ENCODE measurements at regions not wholly inside any gene's neighbourhood (a gene's known extent, or its start where the extent isn't known, plus 50 kb on each side); places are given as distances from the start of the nearest gene placed in this dataset.

DNA sequence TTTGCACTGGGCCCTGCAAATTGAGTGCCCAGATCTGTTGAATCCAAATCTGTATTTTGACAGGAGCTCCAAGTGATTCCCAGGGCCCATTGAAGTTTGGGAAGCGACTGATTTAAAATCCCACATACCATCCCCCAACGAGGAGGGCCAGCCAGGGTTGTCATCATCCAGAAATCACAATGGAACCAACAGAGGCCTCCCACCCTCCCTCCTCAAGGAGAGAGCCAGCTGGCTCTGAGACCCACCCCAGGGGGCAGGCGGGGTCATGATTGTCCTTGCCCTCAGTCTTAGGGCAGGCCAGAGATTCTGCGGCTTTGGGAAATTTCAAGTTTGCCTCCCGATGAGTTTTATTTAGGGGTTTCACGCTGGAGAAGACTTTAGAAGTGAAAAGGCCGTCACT lies 358.2 kb downstream of the MN1 start:
- Histone ChIP-seq H4K5ac (ENCODE audit: low read length) (no peak overlapping the region), H3K4me3 (ENCODE audit: low read length) (no peak overlapping the region), H3K4me1 (ENCODE audit: control insufficient read depth, low read depth, low read length) (no peaks in the 10 kb centered on the region), H2AK5ac (ENCODE audit: low read length) (no peak overlapping the region), H4K8ac (ENCODE audit: low read depth, low read length) (no peak overlapping the region), H3K4ac (ENCODE audit: low read depth, low read length) (no peak overlapping the region), H3K27me3 (ENCODE audit: insufficient read depth, low read length, poor library complexity) (no peaks in the 10 kb centered on the region), H2BK15ac (replicated peaks; ENCODE audit: low read depth) (no peak overlapping the region), H3K18ac (ENCODE audit: low read length) (no peak overlapping the region), H3K4me2 (ENCODE audit: low read length) (no peak overlapping the region), H2BK5ac (ENCODE audit: low read length) (no peak overlapping the region), H3K9ac (ENCODE audit: low read length) (no peak overlapping the region), H3K27ac (ENCODE audit: low read depth, low read length) (no peak overlapping the region), H3K23ac (ENCODE audit: low read length) (no peak overlapping the region), H3K56ac (ENCODE audit: low read length) (no peak overlapping the region), H3K79me1 (ENCODE audit: low read length) (no peaks in the 10 kb centered on the region), H3K79me2 (ENCODE audit: control insufficient read depth, insufficient read depth, low read length) (no peaks in the 10 kb centered on the region), H3K36me3 (ENCODE audit: control insufficient read depth, insufficient read depth, low read length) (no peaks in the 10 kb centered on the region), H2BK120ac (ENCODE audit: low read depth, low read length) (no peak overlapping the region)
- no CpG with 5 or more reads among the region's 7 CpGs for WGBS (ENCODE audit: extremely low coverage, insufficient coverage, low lambda C conversion rate)
- DNase-seq = peak; percentile 24

DNA sequence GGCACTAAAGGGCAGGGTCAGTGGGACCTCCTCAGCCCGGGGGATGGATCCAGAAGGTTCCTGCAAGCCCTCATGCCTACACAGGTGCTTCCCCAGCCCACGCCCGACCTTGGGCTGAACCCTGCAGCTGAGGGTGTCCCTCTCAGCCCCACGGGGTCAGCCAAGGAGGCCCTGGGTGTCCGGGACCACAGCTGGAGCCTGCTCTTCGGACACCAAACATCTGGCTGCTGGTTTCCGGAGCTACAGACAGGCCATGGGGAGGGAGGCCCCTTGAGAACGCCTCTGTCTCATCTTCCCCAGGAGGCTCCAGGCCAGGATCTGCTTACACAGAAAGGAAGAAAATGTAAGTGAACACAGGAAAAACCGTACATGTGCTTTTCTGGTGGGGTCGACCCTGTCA lies 355.7 kb downstream of the MN1 start:
- Histone ChIP-seq H4K8ac (ENCODE audit: low read depth, low read length) (no peak overlapping the region), H3K4me3 (ENCODE audit: low read length) (no peak overlapping the region), H3K23ac (ENCODE audit: low read length) (no peak overlapping the region), H3K9ac (ENCODE audit: low read length) (no peak overlapping the region), H3K36me3 (ENCODE audit: control insufficient read depth, insufficient read depth, low read length) (no peaks in the 10 kb centered on the region), H2BK120ac (ENCODE audit: low read depth, low read length) (no peak overlapping the region), H3K18ac (ENCODE audit: low read length) (no peak overlapping the region), H2AK5ac (ENCODE audit: low read length) (no peak overlapping the region), H3K4ac (ENCODE audit: low read depth, low read length) (no peak overlapping the region), H3K79me2 (ENCODE audit: control insufficient read depth, insufficient read depth, low read length) (no peaks in the 10 kb centered on the region), H3K27me3 (ENCODE audit: insufficient read depth, low read length, poor library complexity) (no peaks in the 10 kb centered on the region), H4K5ac (ENCODE audit: low read length) (no peak overlapping the region), H3K27ac (ENCODE audit: low read depth, low read length) (no peak overlapping the region), H2BK5ac (ENCODE audit: low read length) (no peak overlapping the region), H3K4me1 (ENCODE audit: control insufficient read depth, low read depth, low read length) (no peaks in the 10 kb centered on the region), H3K56ac (ENCODE audit: low read length) (no peak overlapping the region), H3K4me2 (ENCODE audit: low read length) (no peak overlapping the region), H2BK15ac (replicated peaks; ENCODE audit: low read depth) (no peak overlapping the region), H3K79me1 (ENCODE audit: low read length) (no peaks in the 10 kb centered on the region)
- no CpG with 5 or more reads among the region's 10 CpGs for WGBS (ENCODE audit: extremely low coverage, insufficient coverage, low lambda C conversion rate)
- no peak for DNase-seq

DNA sequence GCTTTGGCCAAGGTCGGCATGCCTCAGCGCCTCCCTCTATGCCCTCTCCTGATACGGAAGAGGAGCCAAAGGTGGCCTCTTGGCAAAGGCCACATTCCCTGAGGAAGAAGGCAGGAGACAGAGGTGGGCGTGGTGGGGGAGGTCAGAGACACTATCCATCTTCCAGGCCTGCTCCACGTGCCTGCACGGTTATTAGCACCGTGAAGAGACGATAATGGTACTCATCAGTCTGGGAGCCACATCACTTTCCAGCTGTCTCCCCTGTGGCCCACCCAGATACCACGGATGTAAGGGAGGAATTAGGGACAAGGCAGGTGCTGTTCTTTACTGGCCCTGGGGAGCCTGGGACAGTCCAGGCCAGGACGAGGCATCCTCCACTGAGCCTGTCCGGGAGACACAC lies 354.3 kb downstream of the MN1 start:
- no peak overlapping the region for H3K4me2 ChIP-seq (ENCODE audit: low read length)
- H3K27ac ChIP-seq (ENCODE audit: low read depth, low read length) = no peak overlapping the region
- H4K5ac ChIP-seq (ENCODE audit: low read length) = no peak overlapping the region
- no peak overlapping the region for H2BK120ac ChIP-seq (ENCODE audit: low read depth, low read length)
- H2BK15ac ChIP-seq (replicated peaks; ENCODE audit: low read depth) = no peak overlapping the region
- no peak overlapping the region for H3K4ac ChIP-seq (ENCODE audit: low read depth, low read length)
- H2AK5ac ChIP-seq (ENCODE audit: low read length) = no peak overlapping the region
- no peaks in the 10 kb centered on the region for H3K4me1 ChIP-seq (ENCODE audit: control insufficient read depth, low read depth, low read length)
- no peak overlapping the region for H4K8ac ChIP-seq (ENCODE audit: low read depth, low read length)
- H3K56ac ChIP-seq (ENCODE audit: low read length) = no peak overlapping the region
- H3K23ac ChIP-seq (ENCODE audit: low read length) = no peak overlapping the region
- H3K27me3 ChIP-seq (ENCODE audit: insufficient read depth, low read length, poor library complexity) = no peaks in the 10 kb centered on the region
- no CpG with 5 or more reads among the region's 11 CpGs for WGBS (ENCODE audit: extremely low coverage, insufficient coverage, low lambda C conversion rate)
- DNase-seq = no peak
- no peak overlapping the region for H2BK5ac ChIP-seq (ENCODE audit: low read length)
- H3K18ac ChIP-seq (ENCODE audit: low read length) = no peak overlapping the region
- no peak overlapping the region for H3K9ac ChIP-seq (ENCODE audit: low read length)
- no peaks in the 10 kb centered on the region for H3K79me2 ChIP-seq (ENCODE audit: control insufficient read depth, insufficient read depth, low read length)
- no peak overlapping the region for H3K4me3 ChIP-seq (ENCODE audit: low read length)
- no peaks in the 10 kb centered on the region for H3K36me3 ChIP-seq (ENCODE audit: control insufficient read depth, insufficient read depth, low read length)
- no peaks in the 10 kb centered on the region for H3K79me1 ChIP-seq (ENCODE audit: low read length)

GRCh38 chr22:27450448-27450847 lies 351.1 kb downstream of the MN1 start:
- no peaks in the 10 kb centered on the region for H3K79me1 ChIP-seq (ENCODE audit: low read length)
- H3K27ac ChIP-seq (ENCODE audit: low read depth, low read length) = no peak overlapping the region
- no peak overlapping the region for H3K56ac ChIP-seq (ENCODE audit: low read length)
- no peak overlapping the region for H2AK5ac ChIP-seq (ENCODE audit: low read length)
- no peak overlapping the region for H3K4me2 ChIP-seq (ENCODE audit: low read length)
- no peak for DNase-seq
- H3K4me3 ChIP-seq (ENCODE audit: low read length) = no peak overlapping the region
- H3K9ac ChIP-seq (ENCODE audit: low read length) = no peak overlapping the region
- no peaks in the 10 kb centered on the region for H3K36me3 ChIP-seq (ENCODE audit: control insufficient read depth, insufficient read depth, low read length)
- H3K18ac ChIP-seq (ENCODE audit: low read length) = no peak overlapping the region
- H4K8ac ChIP-seq (ENCODE audit: low read depth, low read length) = no peak overlapping the region
- no peak overlapping the region for H3K4ac ChIP-seq (ENCODE audit: low read depth, low read length)
- no peak overlapping the region for H2BK15ac ChIP-seq (replicated peaks; ENCODE audit: low read depth)
- no peak overlapping the region for H2BK5ac ChIP-seq (ENCODE audit: low read length)
- no peaks in the 10 kb centered on the region for H3K27me3 ChIP-seq (ENCODE audit: insufficient read depth, low read length, poor library complexity)
- no peak overlapping the region for H3K23ac ChIP-seq (ENCODE audit: low read length)
- H2BK120ac ChIP-seq (ENCODE audit: low read depth, low read length) = no peak overlapping the region
- peaks cover 18% of the 10 kb centered on the region for H3K4me1 ChIP-seq (ENCODE audit: control insufficient read depth, low read depth, low read length)
- no peak overlapping the region for H4K5ac ChIP-seq (ENCODE audit: low read length)
- no peaks in the 10 kb centered on the region for H3K79me2 ChIP-seq (ENCODE audit: control insufficient read depth, insufficient read depth, low read length)

DNA sequence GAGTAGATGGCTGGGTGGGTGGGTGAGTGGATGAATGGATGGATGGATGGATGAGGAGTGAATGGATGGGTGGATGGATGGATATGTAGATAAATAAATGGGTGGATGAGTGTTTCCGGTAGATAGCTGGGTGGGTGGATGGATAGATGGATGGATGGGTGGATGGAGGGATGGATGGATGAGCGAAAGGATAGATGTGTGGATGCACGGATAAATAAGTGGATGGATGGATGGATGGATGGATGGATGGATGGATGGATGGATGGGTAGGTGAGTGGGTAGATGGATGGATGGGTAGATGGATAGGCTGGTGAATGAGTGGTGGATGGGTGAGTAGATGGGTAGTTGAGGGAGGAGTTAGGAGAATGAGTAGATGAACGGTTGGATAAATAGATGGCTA lies 349.3 kb downstream of the MN1 start:
- H2BK15ac ChIP-seq (replicated peaks; ENCODE audit: low read depth) = no peak overlapping the region
- no peaks in the 10 kb centered on the region for H3K36me3 ChIP-seq (ENCODE audit: control insufficient read depth, insufficient read depth, low read length)
- no peaks in the 10 kb centered on the region for H3K27me3 ChIP-seq (ENCODE audit: insufficient read depth, low read length, poor library complexity)

GRCh38 chr22:27452922-27453321 lies 348.6 kb downstream of the MN1 start:
- H4K5ac ChIP-seq (ENCODE audit: low read length) = no peak overlapping the region
- H3K23ac ChIP-seq (ENCODE audit: low read length) = no peak overlapping the region
- H3K79me1 ChIP-seq (ENCODE audit: low read length) = no peaks in the 10 kb centered on the region
- no peak overlapping the region for H2BK120ac ChIP-seq (ENCODE audit: low read depth, low read length)
- H3K4me3 ChIP-seq (ENCODE audit: low read length) = no peak overlapping the region
- H3K4me2 ChIP-seq (ENCODE audit: low read length) = no peak overlapping the region
- H3K79me2 ChIP-seq (ENCODE audit: control insufficient read depth, insufficient read depth, low read length) = no peaks in the 10 kb centered on the region
- no peak overlapping the region for H3K18ac ChIP-seq (ENCODE audit: low read length)
- DNase-seq = peak; percentile 30
- no peak overlapping the region for H3K4ac ChIP-seq (ENCODE audit: low read depth, low read length)
- no CpG with 5 or more reads among the region's 4 CpGs for WGBS (ENCODE audit: extremely low coverage, insufficient coverage, low lambda C conversion rate)
- no peak overlapping the region for H3K27ac ChIP-seq (ENCODE audit: low read depth, low read length)
- H4K8ac ChIP-seq (ENCODE audit: low read depth, low read length) = no peak overlapping the region
- no peak overlapping the region for H3K56ac ChIP-seq (ENCODE audit: low read length)
- no peak overlapping the region for H2AK5ac ChIP-seq (ENCODE audit: low read length)
- no peaks in the 10 kb centered on the region for H3K27me3 ChIP-seq (ENCODE audit: insufficient read depth, low read length, poor library complexity)
- H3K4me1 ChIP-seq (ENCODE audit: control insufficient read depth, low read depth, low read length) = peaks cover 22% of the 10 kb centered on the region
- no peak overlapping the region for H3K9ac ChIP-seq (ENCODE audit: low read length)
- no peaks in the 10 kb centered on the region for H3K36me3 ChIP-seq (ENCODE audit: control insufficient read depth, insufficient read depth, low read length)
- no peak overlapping the region for H2BK5ac ChIP-seq (ENCODE audit: low read length)
- H2BK15ac ChIP-seq (replicated peaks; ENCODE audit: low read depth) = no peak overlapping the region

More for the DNA sequence above, 349.3 kb downstream of the MN1 start:
- H3K79me1 ChIP-seq (ENCODE audit: low read length) = no peaks in the 10 kb centered on the region
- no peak for DNase-seq
- H3K4ac ChIP-seq (ENCODE audit: low read depth, low read length) = no peak overlapping the region
- no peak overlapping the region for H3K23ac ChIP-seq (ENCODE audit: low read length)
- 100% methylated on average over 4 of the region's 4 CpGs for WGBS (ENCODE audit: extremely low coverage, insufficient coverage, low lambda C conversion rate)
- no peak overlapping the region for H4K8ac ChIP-seq (ENCODE audit: low read depth, low read length)
- H2BK5ac ChIP-seq (ENCODE audit: low read length) = no peak overlapping the region
- no peak overlapping the region for H2AK5ac ChIP-seq (ENCODE audit: low read length)
- H3K4me1 ChIP-seq (ENCODE audit: control insufficient read depth, low read depth, low read length) = peaks cover 19% of the 10 kb centered on the region
- H3K4me3 ChIP-seq (ENCODE audit: low read length) = no peak overlapping the region
- H4K5ac ChIP-seq (ENCODE audit: low read length) = no peak overlapping the region
- H3K27ac ChIP-seq (ENCODE audit: low read depth, low read length) = no peak overlapping the region
- H3K56ac ChIP-seq (ENCODE audit: low read length) = no peak overlapping the region
- no peak overlapping the region for H3K18ac ChIP-seq (ENCODE audit: low read length)
- H3K79me2 ChIP-seq (ENCODE audit: control insufficient read depth, insufficient read depth, low read length) = no peaks in the 10 kb centered on the region
- H3K4me2 ChIP-seq (ENCODE audit: low read length) = no peak overlapping the region
- no peak overlapping the region for H3K9ac ChIP-seq (ENCODE audit: low read length)
- no peak overlapping the region for H2BK120ac ChIP-seq (ENCODE audit: low read depth, low read length)

Data from mesendoderm (in vitro differentiated cells).